ENCODE measurements at regions not wholly inside any gene's neighbourhood (a gene's known extent, or its start where the extent isn't known, plus 50 kb on each side); places are given as distances from the start of the nearest gene placed in this dataset.

- TF ChIP-seq SUZ12 (IDR thresholded peaks at IDR 0.05; ENCODE audit: extremely low read depth, insufficient read depth, insufficient read length) (no peak), YY1 (IDR thresholded peaks at IDR 0.05; ENCODE audit: insufficient read depth, insufficient read length) (no peak), ZNF274 (IDR thresholded peaks at IDR 0.05; ENCODE audit: low read depth, low read length) (no peak)
Measured at GRCh38 chr20:23272176-23273029, 78.2 kb upstream of the NXT1 start.
